NCI-H2196 (cell line): ENCODE measurements at regions not wholly inside any gene's neighbourhood (a gene's known extent, or its start where the extent isn't known, plus 50 kb on each side); places are given as distances from the start of the nearest gene placed in this dataset.
"Not testable (repeated sequence)": the region's sequence is repeated elsewhere in the genome, so short reads cannot be mapped to it uniquely, and the experiment has no call there.

Source experiments
- DNase-seq: peaks from one replicate; lab custom pipeline; 2025; ENCODE audit not compliant: unreplicated experiment; lab: John Stamatoyannopoulos, UW

GRCh38 chr13:24992946-24993345, 103.0 kb upstream of the PABPC3 start:
- not testable (repeated sequence) for DNase-seq

- DNase-seq: peak; percentile 73
These were observed 100.6 kb upstream of the PABPC3 start for GRCh38 chr13:24995225-24995804.

- DNase-seq: peak; percentile 15
These were observed 98.5 kb upstream of the PABPC3 start for GRCh38 chr13:24997367-24997967.

- no peak for DNase-seq
These were observed 97.5 kb upstream of the PABPC3 start for GRCh38 chr13:24998433-24998832.

- DNase-seq: no peak
These were observed 94.3 kb upstream of the PABPC3 start for GRCh38 chr13:25001476-25002206.

GRCh38 chr13:25002311-25002710, 93.6 kb upstream of the PABPC3 start:
- DNase-seq: not testable (repeated sequence)

GRCh38 chr13:25004489-25004888, 91.4 kb upstream of the PABPC3 start:
- not testable (repeated sequence) for DNase-seq

- DNase-seq: not testable (repeated sequence)
These were observed 90.9 kb upstream of the PABPC3 start for GRCh38 chr13:25005050-25005497.

GRCh38 chr13:25007389-25007788, 88.5 kb upstream of the PABPC3 start:
- not testable (repeated sequence) for DNase-seq

- not testable (repeated sequence) for DNase-seq
These were observed 81.5 kb upstream of the PABPC3 start for GRCh38 chr13:25014398-25014973.

- DNase-seq: not testable (repeated sequence)
These were observed 78.8 kb upstream of the PABPC3 start for GRCh38 chr13:25017176-25017575.

GRCh38 chr13:25017808-25018728, 77.9 kb upstream of the PABPC3 start:
- peak; percentile 57 for DNase-seq

- peak; percentile 27 for DNase-seq
These were observed 77.2 kb upstream of the PABPC3 start for GRCh38 chr13:25018729-25019115.

- not testable (repeated sequence) for DNase-seq
These were observed 76.2 kb upstream of the PABPC3 start for GRCh38 chr13:25019741-25020140.

GRCh38 chr13:25024175-25024574, 71.8 kb upstream of the PABPC3 start:
- no peak for DNase-seq

GRCh38 chr13:25032160-25032559, 63.8 kb upstream of the PABPC3 start:
- no peak for DNase-seq

GRCh38 chr13:25034173-25034572, 61.8 kb upstream of the PABPC3 start:
- DNase-seq: no peak

GRCh38 chr13:25037057-25037813, 58.7 kb upstream of the PABPC3 start:
- peak; percentile 53 for DNase-seq

- DNase-seq: no peak
These were observed 53.6 kb upstream of the PABPC3 start for GRCh38 chr13:25042151-25042865.
